ENCODE measurements at regions not wholly inside any gene's neighbourhood (a gene's known extent, or its start where the extent isn't known, plus 50 kb on each side); places are given as distances from the start of the nearest gene placed in this dataset.
"Not testable (repeated sequence)": the region's sequence is repeated elsewhere in the genome, so short reads cannot be mapped to it uniquely, and the experiment has no call there.

DNA sequence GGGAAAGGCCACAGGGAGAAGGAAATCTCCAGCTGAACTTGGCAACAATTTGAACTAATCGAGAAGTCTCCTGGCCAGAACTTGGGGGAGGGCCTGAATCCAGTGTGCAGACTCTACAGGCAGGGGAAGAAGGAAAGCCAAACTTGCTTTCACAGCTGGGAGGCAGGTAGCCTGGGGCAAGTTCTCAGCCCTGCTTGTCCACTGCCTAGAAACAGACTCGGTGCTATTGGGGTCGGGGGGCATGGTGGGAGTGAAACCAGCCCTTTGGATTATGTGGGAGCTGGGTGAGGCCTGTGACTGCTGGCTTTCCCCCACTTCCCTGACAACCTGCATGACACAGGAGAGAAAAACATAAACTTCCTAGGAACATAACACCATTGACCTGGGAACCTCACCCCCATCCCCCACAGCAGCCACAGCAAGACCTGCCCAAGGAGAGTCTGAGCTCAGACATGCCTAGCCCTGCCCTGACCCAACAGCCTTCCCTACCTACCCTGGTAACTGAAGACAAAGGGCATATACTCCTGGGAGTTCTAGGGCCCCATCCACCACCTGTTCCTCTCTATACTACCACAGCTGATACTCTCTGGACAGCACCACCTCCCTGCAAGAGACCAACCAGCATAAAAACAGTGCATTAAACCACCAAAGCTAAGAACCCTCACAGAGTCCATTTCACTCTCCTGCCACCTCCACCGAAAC, 103.7 kb upstream of the MNS1 start:
- peaks cover 0 to 9% (median 0%) of the 10 kb centered on the region in 6 donors for H3K9me3 Mint-ChIP-seq
- no peak for DNase-seq
- H3K4me1 Mint-ChIP-seq: no peaks in the 10 kb centered on the region
- no peak overlapping the region for H3K4me3 Mint-ChIP-seq
- peaks cover 0 to 19% (median 11%) of the 10 kb centered on the region in 3 donors for H3K27me3 Mint-ChIP-seq (ENCODE audit: low read depth in 3 of 3)
- H3K27ac Mint-ChIP-seq: no peak overlapping the region
- no peaks in the 10 kb centered on the region for H3K36me3 Mint-ChIP-seq

DNA sequence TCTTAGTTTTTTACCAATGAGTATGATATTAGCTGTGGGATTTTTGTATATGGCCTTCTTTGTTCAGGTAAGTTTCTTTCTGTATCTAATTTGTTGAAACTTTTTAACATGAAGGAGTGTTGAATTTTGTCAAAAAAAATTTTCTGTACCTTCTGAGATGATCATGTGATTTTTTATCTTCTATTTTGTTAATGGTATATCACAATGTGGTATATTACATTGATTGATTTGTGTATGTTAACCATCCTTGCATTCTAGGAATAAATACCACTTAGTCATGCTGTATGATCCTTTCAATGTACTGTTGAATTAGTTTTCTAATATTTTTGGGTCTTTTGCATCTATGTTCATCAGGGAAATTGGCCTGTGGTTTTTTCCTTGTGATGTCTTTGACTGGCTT, 92.5 kb upstream of the MNS1 start:
- no peak for DNase-seq
- Mint-ChIP-seq H3K27ac (no peak overlapping the region), H3K36me3 (peaks cover 0 to 5% (median 4%) of the 10 kb centered on the region in 3 donors), H3K9me3 (peaks cover 3 to 34% (median 18%) of the 10 kb centered on the region in 6 donors), H3K4me1 (peaks cover 0 to 5% of the 10 kb centered on the region in 2 donors), H3K27me3 (ENCODE audit: low read depth in 3 of 3) (peaks cover 5 to 9% (median 6%) of the 10 kb centered on the region in 3 donors), H3K4me3 (no peak overlapping the region)

DNA sequence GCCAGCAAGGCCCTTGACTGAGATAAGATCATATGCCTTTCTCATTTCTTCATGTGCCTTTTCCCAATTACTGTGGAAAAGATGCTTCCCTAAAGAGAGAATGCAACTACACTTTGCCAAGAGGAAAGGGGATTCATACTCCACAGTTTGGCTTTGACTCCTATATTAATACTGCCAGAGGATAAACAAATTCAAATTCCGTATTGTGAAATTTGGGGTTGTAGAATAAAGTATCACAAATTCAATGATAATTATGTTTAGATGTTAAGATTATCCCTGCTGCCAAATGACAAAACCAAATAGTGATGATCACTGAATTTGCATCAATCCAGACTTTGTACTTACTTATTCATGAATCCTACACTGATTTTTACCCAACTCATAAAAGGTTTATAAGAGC, 88.5 kb upstream of the MNS1 start:
- Mint-ChIP-seq H3K4me1 (no peaks in the 10 kb centered on the region), H3K9me3 (peaks cover 3 to 30% (median 17%) of the 10 kb centered on the region in 6 donors), H3K36me3 (peaks cover 0 to 5% (median 4%) of the 10 kb centered on the region in 3 donors), H3K4me3 (no peak overlapping the region), H3K27me3 (ENCODE audit: low read depth in 3 of 3) (peaks cover 2 to 8% (median 6%) of the 10 kb centered on the region in 3 donors), H3K27ac (no peak overlapping the region)
- no peak for DNase-seq

DNA sequence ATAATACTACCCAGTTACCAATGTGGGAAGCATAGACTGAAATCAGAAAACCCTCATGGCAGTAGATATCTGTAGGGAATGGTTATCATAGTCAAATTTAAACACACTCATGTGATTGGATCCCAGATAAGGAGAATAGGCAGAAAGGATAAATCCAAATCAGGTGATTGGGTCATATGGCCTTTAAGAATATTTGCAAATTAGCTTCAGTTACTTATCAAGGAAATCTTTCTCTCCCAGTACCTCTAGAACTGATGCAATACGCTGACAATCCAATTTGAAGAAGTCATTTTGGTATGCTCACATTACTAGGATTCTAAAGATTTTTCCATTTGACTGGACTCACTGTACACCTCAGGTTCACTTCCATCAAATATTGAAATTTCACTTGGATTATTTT, 87.7 kb upstream of the MNS1 start:
- H3K27me3 Mint-ChIP-seq (ENCODE audit: low read depth in 3 of 3): peaks cover 2 to 7% (median 5%) of the 10 kb centered on the region in 3 donors
- H3K36me3 Mint-ChIP-seq: peaks cover 0 to 5% (median 0%) of the 10 kb centered on the region in 3 donors
- DNase-seq: no peak
- no peak overlapping the region for H3K27ac Mint-ChIP-seq
- H3K9me3 Mint-ChIP-seq: peaks cover 3 to 22% (median 11%) of the 10 kb centered on the region in 6 donors
- no peak overlapping the region for H3K4me3 Mint-ChIP-seq
- no peaks in the 10 kb centered on the region for H3K4me1 Mint-ChIP-seq

DNA sequence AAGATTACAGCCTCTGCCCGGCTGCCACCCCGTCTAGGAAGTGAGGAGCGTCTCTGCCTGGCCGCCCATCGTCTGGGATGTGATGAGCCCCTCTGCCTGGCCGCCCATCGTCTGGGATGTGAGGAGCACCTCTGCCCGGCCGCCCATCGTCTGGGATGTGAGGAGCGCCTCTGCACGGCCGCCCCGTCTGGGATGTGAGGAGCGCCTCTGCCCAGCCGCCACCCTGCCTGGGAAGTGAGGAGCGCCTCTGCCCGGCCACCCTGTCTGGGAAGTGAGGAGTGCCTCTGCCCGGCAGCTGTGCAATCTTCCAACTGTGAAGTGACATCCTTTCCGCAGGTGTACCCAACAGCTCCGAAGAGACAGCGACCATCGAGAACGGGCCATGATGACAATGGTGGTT, 75.6 kb upstream of the MNS1 start:
- Mint-ChIP-seq H3K9me3 (peaks cover 8 to 18% (median 16%) of the 10 kb centered on the region in 6 donors), H3K4me1 (peaks cover 25 to 38% of the 10 kb centered on the region in 2 donors), H3K27me3 (ENCODE audit: low read depth in 3 of 3) (peaks cover 9 to 16% (median 12%) of the 10 kb centered on the region in 3 donors)
- H3K4me3 Mint-ChIP-seq, H3K27ac Mint-ChIP-seq, H3K36me3 Mint-ChIP-seq, DNase-seq: not testable (repeated sequence)

DNA sequence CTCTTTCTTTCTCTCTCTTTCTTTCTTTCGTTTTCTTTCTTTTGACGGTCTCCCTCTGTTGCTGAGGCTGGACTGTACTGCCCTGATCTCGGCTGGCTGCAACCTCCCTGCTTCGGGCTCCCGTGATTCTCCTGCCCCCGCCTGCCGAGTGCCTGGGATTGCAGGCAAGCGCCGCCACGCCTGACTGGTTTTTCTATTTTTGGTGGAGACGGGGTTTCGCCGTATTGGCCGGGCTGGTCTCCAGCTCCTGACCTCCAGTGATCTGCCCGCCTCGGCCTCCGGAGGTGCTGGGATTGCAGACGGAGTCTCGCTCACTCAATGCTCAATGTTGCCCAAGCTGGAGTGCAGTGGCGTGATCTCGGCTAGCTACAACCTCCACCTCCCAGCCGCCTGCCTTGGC, 75.2 kb upstream of the MNS1 start:
- H3K4me3 Mint-ChIP-seq, H3K36me3 Mint-ChIP-seq, H3K27ac Mint-ChIP-seq, DNase-seq: not testable (repeated sequence)
- H3K4me1 Mint-ChIP-seq: peaks cover 25 to 38% of the 10 kb centered on the region in 2 donors
- H3K27me3 Mint-ChIP-seq (ENCODE audit: low read depth in 3 of 3): peaks cover 9 to 13% (median 12%) of the 10 kb centered on the region in 3 donors
- H3K9me3 Mint-ChIP-seq: peaks cover 8 to 16% (median 14%) of the 10 kb centered on the region in 6 donors

DNA sequence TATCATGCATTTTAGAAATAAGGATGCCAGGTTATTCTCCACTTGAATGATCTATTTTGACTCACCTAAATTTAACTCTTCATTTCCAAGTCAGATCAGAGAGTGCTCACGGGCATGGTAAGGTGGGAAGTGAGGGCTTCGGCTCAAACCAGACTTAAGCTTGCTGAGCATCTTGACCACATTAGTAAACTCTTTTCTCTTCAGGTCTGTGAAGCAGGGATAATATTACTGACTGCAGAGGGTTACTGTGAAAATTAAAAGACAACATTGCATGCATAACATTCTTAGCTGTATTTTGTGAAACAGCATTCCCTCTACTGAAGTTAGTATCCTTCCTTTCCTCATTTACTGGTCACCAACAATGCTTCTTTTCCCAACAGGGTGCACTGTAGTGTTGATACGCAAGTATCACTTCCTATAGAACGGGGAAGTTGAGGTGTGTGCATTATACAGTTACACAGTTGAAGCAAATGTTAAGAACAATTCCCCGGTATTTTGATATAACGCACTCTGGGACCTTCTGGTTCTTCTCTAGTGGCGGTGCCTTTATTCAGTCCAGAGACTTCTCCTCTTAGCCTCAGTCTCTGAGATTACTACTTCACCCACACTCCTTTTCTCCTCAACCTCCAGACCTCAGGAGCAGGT, 74.1 kb upstream of the MNS1 start:
- Mint-ChIP-seq H3K27me3 (ENCODE audit: low read depth in 3 of 3) (peaks cover 6 to 10% (median 8%) of the 10 kb centered on the region in 3 donors), H3K4me3 (peak overlapping the region in 1 of 5 donors; percentile 34), H3K4me1 (peaks cover 25 to 38% of the 10 kb centered on the region in 2 donors), H3K9me3 (peaks cover 2 to 9% (median 5%) of the 10 kb centered on the region in 6 donors), H3K36me3 (no peaks in the 10 kb centered on the region), H3K27ac (peak overlapping the region in 1 of 6 donors; percentile 25)
- DNase-seq: no peak

DNA sequence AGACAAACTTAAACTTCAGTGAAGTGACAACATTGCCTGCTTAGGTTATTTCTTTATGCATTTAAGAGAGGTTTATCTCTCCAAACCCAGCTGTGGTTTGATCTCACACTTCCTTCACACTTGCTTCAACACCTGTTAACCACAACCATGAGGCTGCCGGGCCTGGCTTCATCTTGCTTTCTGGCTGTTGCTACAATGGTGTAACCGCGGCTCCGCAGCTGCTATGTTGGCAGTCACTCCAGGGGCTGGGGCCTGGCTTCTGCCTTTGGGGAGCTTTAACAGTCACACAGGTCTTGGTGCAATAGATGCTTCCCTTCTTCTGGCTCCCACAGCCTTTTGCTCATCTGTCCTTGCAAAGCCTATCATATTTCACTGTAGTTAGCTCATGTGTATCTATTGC, 72.9 kb upstream of the MNS1 start:
- H3K36me3 Mint-ChIP-seq: no peaks in the 10 kb centered on the region
- peak overlapping the region in 4 of 5 donors; percentile 31 to 36 (median 36) for H3K4me3 Mint-ChIP-seq
- H3K27ac Mint-ChIP-seq: peak overlapping the region in 4 of 6 donors; percentile 22 to 68 (median 44)
- H3K27me3 Mint-ChIP-seq (ENCODE audit: low read depth in 3 of 3): peaks cover 6 to 8% (median 8%) of the 10 kb centered on the region in 3 donors
- peaks cover 25 to 38% of the 10 kb centered on the region in 2 donors for H3K4me1 Mint-ChIP-seq
- H3K9me3 Mint-ChIP-seq: peaks cover 0 to under 1% (median 0%) of the 10 kb centered on the region in 6 donors
- peak; percentile 72 to 78 (median 77) for DNase-seq

DNA sequence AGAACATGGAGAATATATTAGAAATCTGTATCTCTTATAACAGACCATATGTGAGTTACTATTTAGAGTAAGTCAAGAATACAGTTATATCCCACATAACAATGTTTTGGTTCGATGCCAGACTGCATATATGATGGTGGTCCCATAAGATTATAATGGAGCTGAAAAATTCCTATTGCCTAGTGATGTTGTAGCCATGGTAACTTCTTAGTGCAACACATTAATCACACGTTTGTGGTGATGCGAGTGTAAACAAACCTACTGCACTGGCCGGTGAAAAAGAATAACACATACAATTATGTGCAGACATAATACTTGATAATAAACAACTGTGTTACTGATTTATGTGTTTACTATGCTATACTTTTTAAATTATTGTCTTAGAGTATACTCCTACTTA, 69.8 kb upstream of the MNS1 start:
- DNase-seq: no peak
- Mint-ChIP-seq H3K27me3 (ENCODE audit: low read depth in 3 of 3) (peaks cover 6 to 11% (median 8%) of the 10 kb centered on the region in 3 donors), H3K4me1 (peaks cover 25 to 38% of the 10 kb centered on the region in 2 donors)

DNA sequence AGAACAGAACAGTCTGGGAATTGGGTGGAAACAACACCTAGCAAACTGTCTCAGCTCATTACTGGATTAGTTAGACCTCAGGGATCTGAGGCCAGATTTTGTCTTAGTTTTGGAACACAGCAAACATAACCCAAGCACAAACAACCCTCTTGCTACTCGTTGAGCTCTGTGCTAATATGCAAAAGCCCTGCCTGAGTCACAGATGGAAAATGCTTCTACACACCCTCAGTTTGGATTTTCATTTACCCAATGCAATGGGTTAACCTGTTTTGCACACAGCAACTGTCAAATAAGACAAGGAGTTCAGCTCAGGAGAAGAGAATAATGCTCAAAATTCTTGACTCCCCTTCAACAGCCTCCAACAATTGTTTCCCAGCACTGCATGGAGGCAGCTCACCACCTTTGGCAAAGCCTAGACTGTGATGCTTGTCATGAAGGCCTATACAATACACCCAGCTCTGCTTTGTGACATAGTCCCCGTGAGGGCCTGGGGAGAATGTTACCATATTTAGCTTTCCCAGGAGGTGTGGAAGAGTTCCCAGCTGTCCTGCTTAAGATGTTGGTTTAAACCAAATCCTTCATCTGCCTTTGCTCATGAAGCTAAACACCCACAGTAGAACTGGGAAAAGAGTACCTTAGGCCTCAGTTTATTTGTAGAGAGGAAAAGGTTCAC, 68.9 kb upstream of the MNS1 start:
- Mint-ChIP-seq H3K27ac (no peak overlapping the region), H3K27me3 (ENCODE audit: low read depth in 3 of 3) (peaks cover 6 to 9% (median 8%) of the 10 kb centered on the region in 3 donors), H3K9me3 (no peaks in the 10 kb centered on the region), H3K36me3 (no peaks in the 10 kb centered on the region), H3K4me1 (peaks cover 16 to 29% of the 10 kb centered on the region in 2 donors), H3K4me3 (no peak overlapping the region)
- no peak for DNase-seq

More for the DNA sequence above, 69.8 kb upstream of the MNS1 start:
- H3K27ac Mint-ChIP-seq: no peak overlapping the region
- H3K4me3 Mint-ChIP-seq: no peak overlapping the region
- no peaks in the 10 kb centered on the region for H3K9me3 Mint-ChIP-seq
- no peaks in the 10 kb centered on the region for H3K36me3 Mint-ChIP-seq

DNA sequence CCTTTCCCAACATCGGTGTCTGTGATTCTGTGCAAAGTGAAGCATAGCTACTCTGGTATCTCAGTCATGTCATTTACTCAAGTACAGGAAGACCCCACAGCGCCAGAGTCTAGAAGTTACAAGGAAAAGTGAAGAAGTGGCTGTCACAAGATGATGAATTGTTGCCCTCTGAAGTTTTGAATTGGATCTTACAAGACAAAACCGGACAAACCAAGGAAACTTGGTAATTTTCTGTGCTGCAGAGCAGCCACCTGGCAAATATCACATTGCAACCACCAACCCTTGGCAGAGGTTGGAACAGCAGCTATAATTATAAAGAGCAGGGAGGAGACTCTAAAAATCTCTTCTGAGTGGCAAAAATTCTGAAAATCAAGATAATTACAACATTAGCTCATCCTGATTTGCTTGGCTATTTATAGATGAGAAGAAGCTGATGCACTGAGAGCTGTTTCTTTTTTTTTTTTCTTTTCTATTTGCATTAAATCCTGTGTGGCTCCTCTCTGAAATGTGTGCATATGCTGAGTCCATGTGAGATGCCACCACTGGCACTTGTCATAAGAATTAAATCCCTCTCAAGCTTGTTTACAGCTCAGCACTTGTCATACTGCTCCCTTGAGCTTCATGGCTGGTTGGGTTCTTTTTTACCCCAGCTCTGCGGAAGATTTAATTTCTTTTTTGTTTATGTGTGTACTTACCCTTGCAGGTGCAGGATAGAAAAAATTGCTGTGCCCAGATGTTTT, 68.0 kb upstream of the MNS1 start:
- Mint-ChIP-seq H3K27ac (no peak overlapping the region), H3K4me1 (peaks cover 7 to 20% of the 10 kb centered on the region in 2 donors), H3K27me3 (ENCODE audit: low read depth in 3 of 3) (peaks cover 4 to 5% (median 5%) of the 10 kb centered on the region in 3 donors), H3K36me3 (no peaks in the 10 kb centered on the region), H3K4me3 (no peak overlapping the region), H3K9me3 (no peaks in the 10 kb centered on the region)
- no peak for DNase-seq

DNA sequence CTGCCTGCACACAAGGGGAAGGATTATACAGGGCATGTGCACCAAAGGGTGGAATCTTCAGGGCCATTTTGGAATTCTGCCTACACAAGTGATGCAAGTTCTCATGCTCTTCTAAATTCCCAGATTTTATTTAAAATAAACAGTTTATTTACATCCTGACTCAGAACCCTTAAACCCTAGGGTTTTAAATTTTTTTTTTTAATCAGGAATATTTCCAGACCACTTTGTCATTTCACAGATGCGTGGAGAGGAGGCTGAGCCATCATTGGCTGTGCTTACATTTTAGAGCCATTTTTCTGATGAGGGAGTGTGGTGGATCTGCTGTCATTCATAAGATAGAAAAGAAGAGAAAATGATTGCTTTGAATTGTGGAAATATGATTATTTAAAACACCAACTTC, 65.2 kb upstream of the MNS1 start:
- Mint-ChIP-seq H3K36me3 (no peaks in the 10 kb centered on the region), H3K9me3 (no peaks in the 10 kb centered on the region), H3K4me1 (no peaks in the 10 kb centered on the region), H3K4me3 (no peak overlapping the region), H3K27me3 (ENCODE audit: low read depth in 3 of 3) (peaks cover 0 to 5% (median 3%) of the 10 kb centered on the region in 3 donors), H3K27ac (no peak overlapping the region)
- DNase-seq: no peak

DNA sequence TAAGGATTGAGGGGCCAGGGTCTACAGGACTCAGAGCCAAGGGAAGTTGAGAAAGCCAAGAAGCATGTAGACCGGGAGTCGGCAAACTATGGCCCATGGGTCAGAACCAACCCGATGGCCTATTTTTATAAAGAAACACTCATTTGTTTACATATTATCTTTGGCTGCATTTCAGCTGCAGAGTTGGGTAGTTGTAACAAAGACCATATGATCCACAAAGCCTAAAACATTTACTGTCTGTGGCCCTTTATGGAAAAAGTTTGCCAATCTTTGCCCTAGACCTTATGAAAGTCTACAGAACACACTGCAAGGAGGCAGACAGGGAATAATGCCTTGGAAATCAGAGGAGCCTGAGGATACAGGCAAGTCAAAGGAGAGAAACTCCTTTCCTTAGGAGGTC, 63.2 kb upstream of the MNS1 start:
- no peak for DNase-seq
- Mint-ChIP-seq H3K27ac (no peak overlapping the region), H3K4me1 (no peaks in the 10 kb centered on the region), H3K4me3 (no peak overlapping the region), H3K27me3 (ENCODE audit: low read depth in 3 of 3) (peaks cover 3 to 5% (median 3%) of the 10 kb centered on the region in 3 donors), H3K36me3 (no peaks in the 10 kb centered on the region), H3K9me3 (no peaks in the 10 kb centered on the region)

All from immature natural killer cell (primary cell).